Panc1 (cell line): ENCODE measurements at regions not wholly inside any gene's neighbourhood (a gene's known extent, or its start where the extent isn't known, plus 50 kb on each side); places are given as distances from the start of the nearest gene placed in this dataset.

Experiments
- ATAC-seq: fragments of 200-7000 bp; cut with Tn5 transposase; 2 replicates; pipeline ENCODE4 v1.9.1; 2020; ENCODE audit warnings: mild to moderate bottlenecking, moderate library complexity
- BruUV-seq: library from RNA; stranded (reverse); fragments of 400-500 nt; replicated peaks from 2 replicates; lab custom pipeline; 2021; lab: Mats Ljungman, UMichigan
- CTCF ChIA-PET: fragments of 300-600 bp; sonication (Branson Sonifier 250); formaldehyde crosslinking; loops from one replicate; lab custom pipeline; 2022; ENCODE audit warnings: antibody characterized with exemption; lab: Charles Lee
- POLR2A ChIA-PET: fragments of 300-600 bp; sonication (Branson Sonifier 250); formaldehyde crosslinking; loops from one replicate; lab custom pipeline; 2022; ENCODE audit warnings: antibody characterized with exemption; lab: Charles Lee
- DNase-seq: peaks from one replicate; pipeline ENCODE4 v3.0.0-alpha.2; 2010; ENCODE audit warnings: low read depth, low spot score
- H3K27ac ChIP-seq: 2 replicates; pipeline ENCODE4 v1.5.1; 2011; ENCODE audit warnings: mild to moderate bottlenecking, low read length, inconsistent platforms
- H3K27me3 ChIP-seq: fragments of 200-500 bp; sonication (Bioruptor generic); 2 replicates; pipeline ENCODE4 v1.6.0; 2014; ENCODE audit warnings: low read length, inconsistent platforms; ENCODE audit not compliant: control insufficient read depth, insufficient read depth
- H3K36me3 ChIP-seq: fragments of 200-500 bp; sonication (Bioruptor generic); 2 replicates; pipeline ENCODE4 v1.5.1; 2014; ENCODE audit warnings: inconsistent platforms, mild to moderate bottlenecking, low read length, moderate library complexity; ENCODE audit not compliant: control insufficient read depth, insufficient read depth
- H3K4me1 ChIP-seq: 2 replicates; pipeline ENCODE4 v1.5.1; 2011; ENCODE audit warnings: inconsistent platforms, mild to moderate bottlenecking, low read length, moderate library complexity; ENCODE audit not compliant: control insufficient read depth, insufficient read depth
- H3K4me3 ChIP-seq, 2 experiments: 2 replicates each; pipeline ENCODE4 v1.5.1; 2011 to 2012; ENCODE audit warnings: low read depth in 2 of 2, low read length in 2 of 2, mild to moderate bottlenecking in 2 of 2, inconsistent platforms in 1 of 2, moderate library complexity in 1 of 2
- H3K9me3 ChIP-seq: fragments of 200-500 bp; sonication (Bioruptor generic); 2 replicates; pipeline ENCODE4 v1.5.1; 2014; ENCODE audit warnings: low read depth, mild to moderate bottlenecking, inconsistent platforms, low read length, moderate library complexity; ENCODE audit not compliant: control insufficient read depth, insufficient read depth
- POLR2AphosphoS5 ChIP-seq: IDR thresholded peaks from 2 replicates; pipeline ENCODE4 v1.6.1; 2012; ENCODE audit warnings: mild to moderate bottlenecking, low read depth, low read length, moderate library complexity
- SIN3A ChIP-seq: IDR thresholded peaks from 2 replicates; pipeline ENCODE4 v1.6.1; 2012; ENCODE audit warnings: low read depth, mild to moderate bottlenecking, low read length, moderate library complexity, borderline replicate concordance; ENCODE audit not compliant: insufficient read depth
- TCF7L2 ChIP-seq: IDR thresholded peaks from 2 replicates; pipeline ENCODE4 v1.6.1; 2011; ENCODE audit warnings: mild to moderate bottlenecking, low read depth, low read length, inconsistent platforms
- in situ Hi-C: cut with HindIII; loops from 2 replicates; pipeline ENCODE4 v1.10.0; 2016; ENCODE audit warnings: low sequenced_read_pairs, low pct_unique_long_range_greater_than_20kb
- intact Hi-C: fragments of 100-400 bp; cut with micrococcal nuclease; formaldehyde crosslinking; loops from one replicate; pipeline ENCODE4 v1.10.0; 2022; ENCODE audit not compliant: unreplicated experiment
- TF ChIP-seq, protein P1 (sequence below), 2 experiments: IDR thresholded peaks; 2 replicates each; pipeline ENCODE4 v1.6.1; 2011 to 2012; ENCODE audit warnings: low read depth in 2 of 2, control low read depth in 1 of 2, low read length in 1 of 2, mild to moderate bottlenecking in 1 of 2, moderate library complexity in 1 of 2; ENCODE audit not compliant: insufficient read depth in 1 of 2
- TF ChIP-seq, protein P2 (sequence below): fragments of 450-650 bp; IDR thresholded peaks from 2 replicates; pipeline ENCODE4 v1.5.1; 2017; ENCODE audit warnings: mild to moderate bottlenecking

DNA sequence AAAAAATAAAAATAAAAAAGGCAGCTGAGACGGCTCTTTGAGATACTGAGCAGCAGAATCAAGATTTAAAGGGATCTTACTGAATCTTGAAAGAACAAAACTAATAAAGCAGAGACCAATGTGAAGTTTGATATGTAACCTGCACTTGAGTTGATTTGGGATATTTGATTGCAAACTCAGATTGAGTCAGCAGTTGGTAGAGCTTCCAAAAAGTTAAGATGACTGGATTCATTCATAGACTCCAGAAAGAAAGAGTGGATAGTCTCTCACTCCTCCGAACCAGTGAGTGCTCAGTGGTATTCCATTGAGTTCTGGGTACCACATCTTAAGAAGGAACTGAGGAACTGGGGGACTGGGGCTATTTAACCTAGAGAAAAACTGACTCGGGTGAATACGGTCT, 52.7 kb upstream of the TESK1 start:
- DNase-seq: no peak
- intact Hi-C loops: loop anchor here (5.0 to 10.0 kb wide), 4 partner anchors 35 to 435 kb away; partner anchors contain the start of gene ATOSB
- no TSS peak for BruUV-seq

DNA sequence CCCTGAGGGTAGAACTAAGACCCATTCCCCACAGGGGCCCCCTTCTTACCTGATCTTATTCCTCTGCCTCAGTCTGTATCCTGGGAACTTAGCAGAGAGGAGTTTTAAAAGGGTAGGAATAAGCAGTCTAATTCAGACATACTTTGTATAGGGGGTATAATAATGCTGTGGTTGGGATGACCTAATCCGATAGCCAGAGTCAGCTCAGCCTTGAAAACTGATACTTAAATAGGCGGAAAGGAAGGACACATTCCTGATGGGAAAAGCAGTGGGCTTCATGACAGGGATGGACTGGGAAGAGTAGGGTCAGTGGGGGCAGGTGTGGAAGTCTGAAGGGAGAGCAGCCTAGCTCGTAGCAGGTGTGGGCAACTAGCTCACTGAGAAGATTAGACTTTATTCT, 52.2 kb upstream of the TESK1 start:
- intact Hi-C loops (loop anchor here (5.0 to 10.0 kb wide), 4 partner anchors 36 to 436 kb away; partner anchors contain the start of gene ATOSB), in situ Hi-C loops (no loop called here)
- no peaks in the 10 kb centered on the region for H3K27me3 ChIP-seq
- ChIA-PET POLR2A (no interaction called here), CTCF (interaction anchor here (0.8 to 1.9 kb wide), 5 partner anchors 14 to 436 kb away, joined by 4 to 16 read pairs (median 5); partner anchors contain the start of gene RUSC2)
- H3K4me3 ChIP-seq: no peak overlapping the region
- ATAC-seq: no peak
- BruUV-seq: no TSS peak
- no peaks in the 10 kb centered on the region for H3K9me3 ChIP-seq
- H3K27ac ChIP-seq: peak overlapping the region; percentile 82
- DNase-seq: no peak
- H3K36me3 ChIP-seq: no peaks in the 10 kb centered on the region
- no peak for TF ChIP-seq SIN3A
- no peak for TF ChIP-seq TCF7L2
- TF ChIP-seq, protein P1, sequence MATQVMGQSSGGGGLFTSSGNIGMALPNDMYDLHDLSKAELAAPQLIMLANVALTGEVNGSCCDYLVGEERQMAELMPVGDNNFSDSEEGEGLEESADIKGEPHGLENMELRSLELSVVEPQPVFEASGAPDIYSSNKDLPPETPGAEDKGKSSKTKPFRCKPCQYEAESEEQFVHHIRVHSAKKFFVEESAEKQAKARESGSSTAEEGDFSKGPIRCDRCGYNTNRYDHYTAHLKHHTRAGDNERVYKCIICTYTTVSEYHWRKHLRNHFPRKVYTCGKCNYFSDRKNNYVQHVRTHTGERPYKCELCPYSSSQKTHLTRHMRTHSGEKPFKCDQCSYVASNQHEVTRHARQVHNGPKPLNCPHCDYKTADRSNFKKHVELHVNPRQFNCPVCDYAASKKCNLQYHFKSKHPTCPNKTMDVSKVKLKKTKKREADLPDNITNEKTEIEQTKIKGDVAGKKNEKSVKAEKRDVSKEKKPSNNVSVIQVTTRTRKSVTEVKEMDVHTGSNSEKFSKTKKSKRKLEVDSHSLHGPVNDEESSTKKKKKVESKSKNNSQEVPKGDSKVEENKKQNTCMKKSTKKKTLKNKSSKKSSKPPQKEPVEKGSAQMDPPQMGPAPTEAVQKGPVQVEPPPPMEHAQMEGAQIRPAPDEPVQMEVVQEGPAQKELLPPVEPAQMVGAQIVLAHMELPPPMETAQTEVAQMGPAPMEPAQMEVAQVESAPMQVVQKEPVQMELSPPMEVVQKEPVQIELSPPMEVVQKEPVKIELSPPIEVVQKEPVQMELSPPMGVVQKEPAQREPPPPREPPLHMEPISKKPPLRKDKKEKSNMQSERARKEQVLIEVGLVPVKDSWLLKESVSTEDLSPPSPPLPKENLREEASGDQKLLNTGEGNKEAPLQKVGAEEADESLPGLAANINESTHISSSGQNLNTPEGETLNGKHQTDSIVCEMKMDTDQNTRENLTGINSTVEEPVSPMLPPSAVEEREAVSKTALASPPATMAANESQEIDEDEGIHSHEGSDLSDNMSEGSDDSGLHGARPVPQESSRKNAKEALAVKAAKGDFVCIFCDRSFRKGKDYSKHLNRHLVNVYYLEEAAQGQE (IDR thresholded peaks at IDR 0.05; ENCODE audit: insufficient read depth in 1 of 2, low read depth in 2 of 2, low read length in 1 of 2): no peak
- TF ChIP-seq POLR2AphosphoS5: no peak
- TF ChIP-seq, protein P2, sequence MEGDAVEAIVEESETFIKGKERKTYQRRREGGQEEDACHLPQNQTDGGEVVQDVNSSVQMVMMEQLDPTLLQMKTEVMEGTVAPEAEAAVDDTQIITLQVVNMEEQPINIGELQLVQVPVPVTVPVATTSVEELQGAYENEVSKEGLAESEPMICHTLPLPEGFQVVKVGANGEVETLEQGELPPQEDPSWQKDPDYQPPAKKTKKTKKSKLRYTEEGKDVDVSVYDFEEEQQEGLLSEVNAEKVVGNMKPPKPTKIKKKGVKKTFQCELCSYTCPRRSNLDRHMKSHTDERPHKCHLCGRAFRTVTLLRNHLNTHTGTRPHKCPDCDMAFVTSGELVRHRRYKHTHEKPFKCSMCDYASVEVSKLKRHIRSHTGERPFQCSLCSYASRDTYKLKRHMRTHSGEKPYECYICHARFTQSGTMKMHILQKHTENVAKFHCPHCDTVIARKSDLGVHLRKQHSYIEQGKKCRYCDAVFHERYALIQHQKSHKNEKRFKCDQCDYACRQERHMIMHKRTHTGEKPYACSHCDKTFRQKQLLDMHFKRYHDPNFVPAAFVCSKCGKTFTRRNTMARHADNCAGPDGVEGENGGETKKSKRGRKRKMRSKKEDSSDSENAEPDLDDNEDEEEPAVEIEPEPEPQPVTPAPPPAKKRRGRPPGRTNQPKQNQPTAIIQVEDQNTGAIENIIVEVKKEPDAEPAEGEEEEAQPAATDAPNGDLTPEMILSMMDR: no peak
- H3K4me1 ChIP-seq: peaks cover 21% of the 10 kb centered on the region

More for the DNA sequence above, 52.7 kb upstream of the TESK1 start:
- no peaks in the 10 kb centered on the region for H3K36me3 ChIP-seq
- H3K4me1 ChIP-seq: peaks cover 21% of the 10 kb centered on the region
- no peak overlapping the region for H3K4me3 ChIP-seq
- in situ Hi-C loops: no loop called here
- no peaks in the 10 kb centered on the region for H3K9me3 ChIP-seq
- TF ChIP-seq POLR2AphosphoS5 (no peak), TCF7L2 (no peak), SIN3A (no peak)
- TF ChIP-seq, protein P1 (IDR thresholded peaks at IDR 0.05; ENCODE audit: insufficient read depth in 1 of 2, low read depth in 2 of 2, low read length in 1 of 2): no peak
- peak overlapping the region; percentile 82 for H3K27ac ChIP-seq
- ATAC-seq: no peak
- ChIA-PET CTCF (interaction anchor here (0.8 to 1.9 kb wide), 4 partner anchors 14 to 436 kb away, joined by 4 to 10 read pairs (median 4); no protein-coding TSS in a partner anchor), POLR2A (no interaction called here)
- H3K27me3 ChIP-seq: no peaks in the 10 kb centered on the region
